ENCODE measurements at regions not wholly inside any gene's neighbourhood (a gene's known extent, or its start where the extent isn't known, plus 50 kb on each side); places are given as distances from the start of the nearest gene placed in this dataset.
A peak's percentile ranks its signal among the peaks of the same experiment; 100 is the strongest.

GRCh38 chr5:83831834-83832233 is 111.2 kb upstream of the HAPLN1 start:
- Histone ChIP-seq H2BK120ac (ENCODE audit: low read depth, low read length) (no peak overlapping the region), H3K4me2 (ENCODE audit: low read length, poor library complexity, severe bottlenecking) (no peak overlapping the region), H3K4me3 (ENCODE audit: insufficient read depth in 1 of 2, low read depth in 1 of 2, low read length in 2 of 2) (no peak overlapping the region), H3K4ac (ENCODE audit: low read depth in 1 of 2, low read length in 2 of 2) (no peak overlapping the region), H3K79me1 (replicated peaks; ENCODE audit: low read length, poor library complexity, severe bottlenecking) (no peaks in the 10 kb centered on the region), H2AK5ac (ENCODE audit: low read length, severe bottlenecking) (no peak overlapping the region), H2AFZ (ENCODE audit: low read depth, low read length) (no peak overlapping the region), H3K14ac (ENCODE audit: low read length in 2 of 2) (no peak overlapping the region), H4K91ac (ENCODE audit: low read length) (no peak overlapping the region), H3K27ac (ENCODE audit: low read length, poor library complexity, severe bottlenecking) (no peak overlapping the region), H3K18ac (ENCODE audit: low read depth in 1 of 2, low read length in 2 of 2) (no peak overlapping the region), H2BK5ac (ENCODE audit: low read depth, low read length, poor library complexity, severe bottlenecking) (no peak overlapping the region), H2BK12ac (ENCODE audit: low read length in 2 of 2) (no peak overlapping the region), H2BK15ac (ENCODE audit: low read depth, poor library complexity, severe bottlenecking) (no peak overlapping the region), H4K8ac (ENCODE audit: low read length) (no peak overlapping the region), H3K27me3 (ENCODE audit: control insufficient read depth in 1 of 2, insufficient read depth in 1 of 2, low read length in 2 of 2) (no peaks in the 10 kb centered on the region), H3K9me3 (ENCODE audit: control insufficient read depth, low read length) (no peaks in the 10 kb centered on the region), H3K23ac (ENCODE audit: low read length in 2 of 2) (no peak overlapping the region), H3K36me3 (ENCODE audit: control insufficient read depth in 1 of 2, insufficient read depth in 2 of 2, low read depth in 1 of 2, low read length in 2 of 2) (no peaks in the 10 kb centered on the region), H3K4me1 (ENCODE audit: control insufficient read depth, insufficient read depth, low read depth, low read length) (no peaks in the 10 kb centered on the region), H3K9ac (ENCODE audit: low read length) (no peak overlapping the region)
- no peak for DNase-seq
- WGBS: no CpG with 5 or more reads among the region's 1 CpG

- 80% methylated on average over 1 of the region's 1 CpG for WGBS
- Histone ChIP-seq H4K91ac (ENCODE audit: low read length) (no peak overlapping the region), H3K9me3 (ENCODE audit: control insufficient read depth, low read length) (peaks cover 3% of the 10 kb centered on the region), H2BK120ac (ENCODE audit: low read depth, low read length) (no peak overlapping the region), H3K9ac (ENCODE audit: low read length) (no peak overlapping the region), H3K23ac (ENCODE audit: low read length in 2 of 2) (no peak overlapping the region), H2AK5ac (ENCODE audit: low read length, severe bottlenecking) (no peak overlapping the region), H2BK15ac (ENCODE audit: low read depth, poor library complexity, severe bottlenecking) (no peak overlapping the region), H3K36me3 (ENCODE audit: control insufficient read depth in 1 of 2, insufficient read depth in 2 of 2, low read depth in 1 of 2, low read length in 2 of 2) (no peaks in the 10 kb centered on the region), H3K79me1 (replicated peaks; ENCODE audit: low read length, poor library complexity, severe bottlenecking) (no peaks in the 10 kb centered on the region), H4K8ac (ENCODE audit: low read length) (no peak overlapping the region), H3K4me3 (ENCODE audit: insufficient read depth in 1 of 2, low read depth in 1 of 2, low read length in 2 of 2) (no peak overlapping the region), H3K4ac (ENCODE audit: low read depth in 1 of 2, low read length in 2 of 2) (no peak overlapping the region), H3K14ac (ENCODE audit: low read length in 2 of 2) (no peak overlapping the region), H2BK12ac (ENCODE audit: low read length in 2 of 2) (no peak overlapping the region), H3K27me3 (ENCODE audit: control insufficient read depth in 1 of 2, insufficient read depth in 1 of 2, low read length in 2 of 2) (no peaks in the 10 kb centered on the region), H3K18ac (ENCODE audit: low read depth in 1 of 2, low read length in 2 of 2) (no peak overlapping the region), H3K4me2 (ENCODE audit: low read length, poor library complexity, severe bottlenecking) (no peak overlapping the region), H2AFZ (ENCODE audit: low read depth, low read length) (no peak overlapping the region), H3K27ac (ENCODE audit: low read length, poor library complexity, severe bottlenecking) (no peak overlapping the region), H2BK5ac (ENCODE audit: low read depth, low read length, poor library complexity, severe bottlenecking) (no peak overlapping the region), H3K4me1 (ENCODE audit: control insufficient read depth, insufficient read depth, low read depth, low read length) (no peaks in the 10 kb centered on the region)
- peak; percentile 35 for DNase-seq
Observed at GRCh38 chr5:83827111-83827557, 106.5 kb upstream of the HAPLN1 start.

- H4K91ac ChIP-seq (ENCODE audit: low read length): no peak overlapping the region
- H3K36me3 ChIP-seq (ENCODE audit: control insufficient read depth in 1 of 2, insufficient read depth in 2 of 2, low read depth in 1 of 2, low read length in 2 of 2): no peaks in the 10 kb centered on the region
- H3K18ac ChIP-seq (ENCODE audit: low read depth in 1 of 2, low read length in 2 of 2): no peak overlapping the region
- no peak overlapping the region for H2AFZ ChIP-seq (ENCODE audit: low read depth, low read length)
- no peaks in the 10 kb centered on the region for H3K9me3 ChIP-seq (ENCODE audit: control insufficient read depth, low read length)
- H3K14ac ChIP-seq (ENCODE audit: low read length in 2 of 2): no peak overlapping the region
- H3K4me2 ChIP-seq (ENCODE audit: low read length, poor library complexity, severe bottlenecking): no peak overlapping the region
- H4K8ac ChIP-seq (ENCODE audit: low read length): no peak overlapping the region
- no peak overlapping the region for H2BK5ac ChIP-seq (ENCODE audit: low read depth, low read length, poor library complexity, severe bottlenecking)
- no peaks in the 10 kb centered on the region for H3K27me3 ChIP-seq (ENCODE audit: control insufficient read depth in 1 of 2, insufficient read depth in 1 of 2, low read length in 2 of 2)
- H3K9ac ChIP-seq (ENCODE audit: low read length): no peak overlapping the region
- no peak overlapping the region for H2BK12ac ChIP-seq (ENCODE audit: low read length in 2 of 2)
- no peak overlapping the region for H2AK5ac ChIP-seq (ENCODE audit: low read length, severe bottlenecking)
- H3K4ac ChIP-seq (ENCODE audit: low read depth in 1 of 2, low read length in 2 of 2): no peak overlapping the region
- H2BK120ac ChIP-seq (ENCODE audit: low read depth, low read length): no peak overlapping the region
- H2BK15ac ChIP-seq (ENCODE audit: low read depth, poor library complexity, severe bottlenecking): no peak overlapping the region
- H3K79me1 ChIP-seq (replicated peaks; ENCODE audit: low read length, poor library complexity, severe bottlenecking): no peaks in the 10 kb centered on the region
- no peak overlapping the region for H3K23ac ChIP-seq (ENCODE audit: low read length in 2 of 2)
- DNase-seq: no peak
- H3K4me3 ChIP-seq (ENCODE audit: insufficient read depth in 1 of 2, low read depth in 1 of 2, low read length in 2 of 2): no peak overlapping the region
- H3K4me1 ChIP-seq (ENCODE audit: control insufficient read depth, insufficient read depth, low read depth, low read length): no peaks in the 10 kb centered on the region
- no peak overlapping the region for H3K27ac ChIP-seq (ENCODE audit: low read length, poor library complexity, severe bottlenecking)
- WGBS: 71% methylated on average over 1 of the region's 1 CpG
Observed at GRCh38 chr5:83817591-83817990, 96.9 kb upstream of the HAPLN1 start.

GRCh38 chr5:83815661-83816060 is 95.0 kb upstream of the HAPLN1 start:
- no peak overlapping the region for H3K27ac ChIP-seq (ENCODE audit: low read length, poor library complexity, severe bottlenecking)
- no peaks in the 10 kb centered on the region for H3K36me3 ChIP-seq (ENCODE audit: control insufficient read depth in 1 of 2, insufficient read depth in 2 of 2, low read depth in 1 of 2, low read length in 2 of 2)
- no CpG with 5 or more reads among the region's 2 CpGs for WGBS

More at GRCh38 chr5:83815661-83816060, 95.0 kb upstream of the HAPLN1 start:
- H2AFZ ChIP-seq (ENCODE audit: low read depth, low read length): no peak overlapping the region
- no peak overlapping the region for H2AK5ac ChIP-seq (ENCODE audit: low read length, severe bottlenecking)
- no peak overlapping the region for H3K4me3 ChIP-seq (ENCODE audit: insufficient read depth in 1 of 2, low read depth in 1 of 2, low read length in 2 of 2)
- no peaks in the 10 kb centered on the region for H3K27me3 ChIP-seq (ENCODE audit: control insufficient read depth in 1 of 2, insufficient read depth in 1 of 2, low read length in 2 of 2)
- H3K79me1 ChIP-seq (replicated peaks; ENCODE audit: low read length, poor library complexity, severe bottlenecking): no peaks in the 10 kb centered on the region
- no peak overlapping the region for H2BK120ac ChIP-seq (ENCODE audit: low read depth, low read length)
- no peak overlapping the region for H4K91ac ChIP-seq (ENCODE audit: low read length)
- H3K14ac ChIP-seq (ENCODE audit: low read length in 2 of 2): no peak overlapping the region
- no peak for DNase-seq
- H2BK15ac ChIP-seq (ENCODE audit: low read depth, poor library complexity, severe bottlenecking): no peak overlapping the region
- no peak overlapping the region for H2BK12ac ChIP-seq (ENCODE audit: low read length in 2 of 2)
- H3K9ac ChIP-seq (ENCODE audit: low read length): no peak overlapping the region
- H3K4ac ChIP-seq (ENCODE audit: low read depth in 1 of 2, low read length in 2 of 2): no peak overlapping the region
- H3K4me2 ChIP-seq (ENCODE audit: low read length, poor library complexity, severe bottlenecking): no peak overlapping the region
- no peaks in the 10 kb centered on the region for H3K4me1 ChIP-seq (ENCODE audit: control insufficient read depth, insufficient read depth, low read depth, low read length)
- H3K18ac ChIP-seq (ENCODE audit: low read depth in 1 of 2, low read length in 2 of 2): no peak overlapping the region
- H3K9me3 ChIP-seq (ENCODE audit: control insufficient read depth, low read length): no peaks in the 10 kb centered on the region
- no peak overlapping the region for H3K23ac ChIP-seq (ENCODE audit: low read length in 2 of 2)
- H2BK5ac ChIP-seq (ENCODE audit: low read depth, low read length, poor library complexity, severe bottlenecking): no peak overlapping the region
- H4K8ac ChIP-seq (ENCODE audit: low read length): no peak overlapping the region
